NCI-H774 (cell line): ENCODE measurements at regions not wholly inside any gene's neighbourhood (a gene's known extent, or its start where the extent isn't known, plus 50 kb on each side); places are given as distances from the start of the nearest gene placed in this dataset.
"Not testable (repeated sequence)": the region's sequence is repeated elsewhere in the genome, so short reads cannot be mapped to it uniquely, and the experiment has no call there.

Source experiments
- DNase-seq: peaks from one replicate; lab custom pipeline; 2025; lab: John Stamatoyannopoulos, UW

DNA sequence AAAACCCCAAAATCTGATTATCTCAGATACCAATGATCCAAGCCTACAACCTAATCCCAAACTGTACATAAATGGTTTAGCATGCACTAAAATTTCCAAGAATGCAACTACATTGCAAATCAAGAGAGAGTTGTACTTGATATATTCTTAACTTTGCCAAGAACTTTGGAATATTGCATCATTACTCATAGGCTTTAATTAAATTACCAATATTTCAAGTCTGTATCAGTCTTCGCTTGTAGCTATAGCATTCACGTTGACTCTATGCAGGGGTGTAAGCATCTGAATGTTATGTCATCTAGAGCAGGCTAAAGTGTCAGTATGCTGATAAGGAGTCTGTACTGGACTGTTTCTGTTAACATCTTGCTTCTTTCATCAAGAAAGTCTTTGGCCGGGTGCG, 56.3 kb downstream of the FOXI3 start:
- DNase-seq: no peak

DNA sequence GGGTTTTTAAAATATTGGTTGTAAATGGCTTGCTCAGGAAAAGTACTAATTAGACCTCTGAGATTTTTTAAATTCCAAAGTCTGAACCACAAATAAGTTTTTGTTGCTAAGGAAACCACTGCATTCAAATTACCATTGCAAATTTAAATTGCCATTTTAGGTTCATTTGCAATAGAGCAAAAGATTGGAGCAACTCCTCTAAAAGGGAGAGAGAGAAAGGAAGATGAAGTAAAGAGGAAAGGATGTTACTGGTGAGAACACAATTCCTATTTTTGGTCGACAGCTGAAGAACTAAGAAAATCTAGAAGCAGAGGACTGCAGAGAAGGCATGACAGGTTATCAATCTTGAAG, 74.9 kb downstream of the FOXI3 start:
- no peak for DNase-seq

DNA sequence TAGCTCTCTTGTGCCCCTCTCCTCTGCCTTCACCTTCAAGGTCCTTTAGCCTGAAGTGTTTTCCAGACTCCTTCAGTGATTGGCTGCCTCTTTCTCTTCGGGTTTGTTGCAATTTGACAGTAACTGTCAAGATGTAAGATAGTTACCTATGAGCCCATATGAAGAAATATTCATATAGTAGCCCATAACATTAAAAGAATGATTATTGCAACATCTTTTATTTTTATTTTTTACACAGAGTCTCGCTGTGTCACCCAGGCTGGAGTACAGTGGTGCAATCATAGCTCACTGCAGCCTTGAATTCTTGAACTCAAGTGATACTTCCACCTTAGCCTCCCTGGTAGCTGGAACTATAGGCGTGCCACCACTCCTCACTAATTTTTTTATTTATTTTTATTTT, 80.5 kb downstream of the FOXI3 start:
- no peak for DNase-seq

DNA sequence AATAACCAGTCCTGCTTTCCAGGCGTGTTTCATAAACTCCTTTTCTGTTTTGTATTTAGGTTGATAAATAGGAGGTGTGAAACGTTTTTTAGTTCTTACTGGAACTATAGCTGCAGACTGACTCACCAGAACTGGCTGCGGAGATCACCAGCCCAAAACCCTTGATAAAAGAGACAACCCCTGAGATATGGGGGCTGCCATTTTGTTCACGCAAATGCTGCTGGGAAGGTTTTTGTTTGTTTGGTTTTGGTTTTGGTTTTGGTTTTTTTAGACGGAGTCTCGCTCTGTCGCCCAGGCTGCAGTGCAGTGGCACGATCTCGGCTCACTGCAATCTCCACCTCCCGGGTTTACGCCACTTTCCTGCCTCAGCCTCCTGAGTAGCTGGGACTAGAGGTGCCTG, 87.1 kb downstream of the FOXI3 start:
- not testable (repeated sequence) for DNase-seq

DNA sequence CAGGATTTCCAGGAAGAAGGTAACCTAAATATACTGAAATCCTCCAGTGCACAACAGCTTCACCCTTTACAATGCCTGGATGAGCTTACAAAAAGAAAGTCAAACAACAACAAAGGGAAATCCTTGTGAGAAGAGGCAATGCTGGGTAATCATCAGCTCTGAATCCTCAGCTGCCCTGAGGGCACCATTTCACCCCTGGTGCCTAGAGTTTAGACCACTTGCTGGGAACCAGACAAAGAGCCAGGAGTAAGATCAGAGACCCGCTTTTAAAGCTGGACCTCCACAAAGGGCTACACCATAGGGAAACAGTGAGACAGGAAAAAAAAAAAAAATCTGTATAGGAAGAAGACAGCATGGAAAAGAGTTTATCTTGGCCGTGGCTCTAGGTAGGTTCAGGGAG, 97.0 kb downstream of the FOXI3 start:
- DNase-seq: no peak

DNA sequence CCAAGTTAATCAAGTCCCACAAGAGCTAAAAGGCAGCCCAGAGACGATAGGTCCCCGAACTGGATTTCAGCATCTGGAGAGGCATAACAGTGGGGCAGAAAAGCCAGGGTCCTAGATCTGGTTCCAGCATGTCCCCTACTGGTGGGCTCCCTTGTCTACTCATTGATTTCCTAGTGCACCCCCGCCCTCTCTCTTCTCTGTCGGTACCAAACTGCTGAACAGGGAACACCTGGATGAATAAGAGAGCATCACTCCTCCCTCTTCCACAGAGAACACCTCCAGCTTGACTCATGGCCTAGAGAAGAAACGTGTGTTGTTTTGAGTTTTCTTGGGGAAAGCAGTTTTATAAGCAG, 101.3 kb downstream of the FOXI3 start:
- DNase-seq: no peak

DNA sequence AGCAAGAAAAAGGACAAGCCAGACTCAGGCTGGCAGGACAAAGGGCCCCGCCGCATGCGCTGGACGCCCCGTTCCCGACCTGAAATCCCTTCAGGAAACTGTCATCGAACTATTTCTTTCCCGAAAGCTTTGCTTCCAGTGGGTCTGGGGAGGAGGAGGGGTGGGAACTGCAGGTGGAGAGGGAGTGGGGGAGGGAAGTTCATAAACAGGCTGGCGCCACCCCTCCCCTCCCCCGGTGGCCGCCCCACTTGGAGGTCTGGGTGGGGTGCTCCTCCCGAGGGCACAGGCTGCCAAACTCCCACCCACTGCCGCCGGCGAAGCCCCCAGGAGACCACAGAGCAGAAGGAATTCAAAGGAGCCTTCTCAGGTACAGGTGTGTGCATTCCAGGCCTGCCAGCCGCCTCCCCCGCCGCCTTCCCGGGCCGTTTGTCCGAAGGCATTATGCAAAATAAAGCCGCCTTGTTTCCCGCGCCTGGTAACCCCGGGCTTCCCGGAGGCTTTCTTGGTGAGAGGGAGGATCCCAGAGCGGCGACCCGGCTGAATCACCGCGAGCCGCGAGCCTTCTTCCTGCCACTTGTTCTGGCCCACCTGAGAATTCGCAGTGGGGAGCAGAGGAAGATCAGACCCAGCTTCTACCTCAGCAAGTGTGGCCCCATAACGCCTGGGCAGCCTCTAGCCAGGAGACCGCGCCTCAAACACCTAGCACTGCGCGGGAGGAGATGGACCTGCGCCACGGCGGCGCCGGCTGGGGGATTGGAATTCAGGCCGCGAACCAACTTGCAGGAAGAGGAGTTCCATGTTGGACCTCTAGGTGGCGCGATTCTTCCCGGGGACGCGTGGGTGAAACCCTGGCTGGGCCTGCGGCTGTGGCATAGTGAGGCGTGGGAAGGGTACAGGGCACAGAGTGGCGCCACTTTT, 101.9 kb downstream of the FOXI3 start:
- DNase-seq: peak; percentile 67

DNA sequence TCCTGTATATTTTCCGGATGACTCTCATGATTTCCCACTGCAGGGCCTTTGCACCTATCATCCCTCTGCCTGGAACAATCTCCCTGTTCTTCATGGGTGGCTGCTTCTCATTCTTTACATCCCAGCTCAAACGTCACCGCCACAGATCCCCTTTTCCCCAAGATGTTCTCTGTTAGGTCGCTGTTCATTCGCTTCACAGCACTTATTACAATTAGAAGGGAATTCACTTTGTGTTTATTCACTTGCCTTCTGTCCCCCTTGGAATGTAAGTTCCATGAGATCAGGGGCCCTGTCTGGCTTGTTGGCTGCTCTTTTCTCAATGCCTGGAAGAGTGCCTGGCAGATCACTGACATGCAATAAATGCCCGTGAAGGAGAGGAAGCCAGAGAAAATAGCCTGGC, 106.7 kb downstream of the FOXI3 start:
- DNase-seq: no peak

DNA sequence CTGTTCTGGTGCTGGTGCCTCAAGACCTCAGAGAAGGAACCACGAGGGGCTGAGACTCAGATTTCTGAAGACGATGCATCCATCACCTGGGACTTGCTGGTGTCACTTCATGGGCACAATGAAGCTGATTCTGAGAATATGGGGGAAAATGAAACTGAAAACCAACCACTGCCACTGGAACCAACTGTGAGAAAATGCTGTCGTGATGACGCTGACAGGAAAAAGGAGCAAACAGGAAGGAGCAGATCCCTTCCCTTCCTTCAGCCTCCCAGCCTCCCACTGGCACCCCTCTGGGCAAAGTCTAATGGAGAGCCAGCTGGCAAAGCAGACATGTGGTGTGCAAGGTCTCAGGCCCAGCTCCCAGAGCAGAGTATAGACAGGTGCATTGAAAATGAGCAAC, 109.7 kb downstream of the FOXI3 start:
- no peak for DNase-seq

DNA sequence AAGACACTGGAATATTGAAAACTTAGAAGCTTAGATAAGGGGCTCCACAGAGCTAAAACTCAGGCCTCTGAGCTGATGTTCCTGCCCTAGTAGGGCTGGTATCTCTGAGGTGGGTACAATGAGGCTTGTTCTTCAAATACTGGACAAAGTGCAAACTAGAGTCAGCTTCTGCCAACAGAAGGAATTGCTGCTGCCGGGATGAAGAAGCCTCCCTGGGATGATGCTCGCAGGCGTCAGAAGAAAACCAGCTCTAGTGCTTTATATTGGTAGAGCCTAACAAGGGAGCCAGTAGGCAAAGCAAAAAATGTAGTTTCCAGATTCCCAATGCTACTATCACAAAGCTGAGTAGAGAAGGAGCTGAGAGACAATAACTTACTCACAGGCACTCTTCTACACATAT, 118.1 kb downstream of the FOXI3 start:
- DNase-seq: no peak

DNA sequence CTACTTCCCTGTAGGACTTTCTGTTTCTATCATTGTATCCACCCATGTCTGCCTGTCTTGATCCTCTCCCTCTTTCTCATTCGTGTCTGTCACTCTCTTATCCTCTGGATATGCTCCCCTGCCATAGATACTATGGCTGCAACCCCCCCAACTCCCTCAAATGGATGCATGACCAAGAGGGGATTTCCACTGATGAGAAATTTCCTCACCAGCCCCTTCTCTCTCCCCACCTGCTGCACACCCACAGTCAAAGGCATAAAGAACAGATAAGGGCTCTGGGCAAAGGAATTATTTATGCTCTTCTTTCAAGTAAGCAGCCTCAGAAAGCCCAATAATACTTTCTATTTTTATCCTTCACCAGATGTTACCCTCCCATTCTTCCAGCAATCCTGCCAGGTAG, 121.3 kb downstream of the FOXI3 start:
- DNase-seq: no peak

DNA sequence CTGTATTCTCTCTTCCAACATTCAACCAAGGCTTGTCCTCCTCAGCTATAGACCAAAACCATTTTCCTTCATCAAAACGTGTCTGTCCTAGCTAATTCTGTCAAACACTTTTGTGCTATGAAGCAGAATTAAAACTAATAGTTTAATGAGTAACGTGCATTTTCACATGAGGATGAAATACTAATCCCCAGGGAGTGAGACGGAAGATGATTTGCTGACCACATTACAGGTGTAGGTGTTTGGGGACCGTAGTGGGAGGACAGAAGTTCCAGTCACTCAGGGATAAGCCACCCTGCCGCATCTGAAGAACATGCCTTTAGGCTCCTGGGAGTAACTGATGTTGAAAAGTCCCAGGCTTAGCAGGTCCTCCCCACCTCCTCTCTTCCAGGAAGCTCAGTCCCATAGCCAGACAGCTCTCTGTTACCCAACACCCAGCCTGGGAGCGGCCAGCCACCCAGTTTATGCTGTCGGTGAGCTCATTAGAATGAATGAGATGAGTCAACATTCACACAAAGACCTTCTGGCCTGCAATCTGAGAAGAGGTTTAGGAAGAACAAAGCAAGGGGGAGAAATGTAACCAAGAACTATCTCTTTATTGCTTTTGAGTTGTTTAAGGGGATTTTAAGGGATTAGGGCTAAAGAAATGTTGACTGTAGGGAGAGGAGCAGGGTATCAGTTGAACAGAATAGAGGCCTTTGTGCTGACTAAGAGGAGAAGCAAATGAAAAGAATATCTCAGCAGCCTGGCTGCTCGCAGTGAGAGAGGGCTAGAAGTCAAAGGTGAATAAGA, 122.5 kb downstream of the FOXI3 start:
- DNase-seq: peak; percentile 73

DNA sequence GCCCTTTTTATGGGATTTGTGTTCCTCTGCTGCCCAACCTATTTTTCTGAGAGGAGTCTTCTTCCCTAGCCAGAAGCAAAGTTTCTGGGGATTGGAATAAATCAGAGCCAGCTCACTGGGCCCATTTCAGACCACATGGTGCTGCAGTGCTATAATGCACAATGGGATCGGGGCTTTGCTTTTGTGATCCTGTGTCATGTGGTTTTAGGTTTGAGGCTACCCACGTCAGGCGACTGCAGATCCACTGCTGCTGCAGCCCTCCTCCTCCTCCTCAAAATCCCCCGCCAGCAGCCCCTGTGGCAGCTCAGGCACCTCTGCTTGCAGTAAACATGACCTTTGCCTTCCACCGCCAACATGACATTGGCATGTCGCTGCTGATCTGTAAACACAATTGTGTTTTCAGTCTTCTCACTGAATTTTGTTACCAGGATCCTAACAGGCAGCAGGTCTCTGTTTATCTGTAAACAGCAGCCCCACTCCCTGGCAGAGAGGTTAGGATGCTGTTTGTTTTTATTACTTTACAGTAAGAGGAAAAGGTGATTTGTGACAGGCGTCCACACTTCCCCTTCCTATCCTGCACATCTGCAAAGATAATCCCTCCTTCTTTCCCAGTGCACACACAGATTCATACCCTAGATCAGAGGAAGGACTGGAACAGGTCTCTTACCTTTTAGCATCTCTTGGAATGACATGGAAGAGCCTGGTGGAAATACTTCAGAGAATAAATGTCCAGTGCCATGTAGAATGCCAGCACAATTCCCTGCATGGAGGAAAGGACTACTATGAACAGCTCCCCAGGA, 130.8 kb downstream of the FOXI3 start:
- DNase-seq: no peak

DNA sequence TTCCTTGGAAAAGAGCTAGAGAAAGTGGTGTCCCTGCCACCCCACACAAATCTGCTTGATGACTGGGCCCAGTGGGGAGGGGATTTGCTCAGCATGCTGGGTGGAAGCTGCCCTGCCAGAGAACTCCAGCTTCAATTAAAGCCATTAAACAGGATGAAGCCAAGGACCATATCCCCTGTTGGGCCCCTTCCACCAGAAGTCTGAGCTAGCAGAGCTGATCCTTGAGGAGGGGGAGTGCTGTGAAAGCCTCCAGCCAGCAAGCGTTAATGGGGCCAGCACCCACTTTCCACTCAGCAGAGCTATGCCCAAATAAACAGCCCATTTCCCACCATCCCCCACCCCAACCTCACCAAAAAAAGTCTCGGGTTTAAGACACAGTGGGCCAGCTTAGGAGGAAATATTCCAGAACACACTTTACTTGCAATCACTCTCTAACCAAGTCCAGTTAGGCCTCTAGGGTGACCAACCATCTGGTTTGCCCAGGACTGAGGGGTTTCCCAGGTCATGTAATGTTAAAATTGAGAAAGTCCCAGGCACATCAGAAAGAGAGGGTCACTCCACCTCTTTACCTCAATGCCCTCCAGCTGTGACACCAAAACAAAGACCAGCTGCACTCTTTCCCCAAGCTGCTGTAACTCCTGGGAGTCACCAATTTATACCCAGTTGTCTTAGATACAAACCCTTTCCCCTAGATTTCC, 132.3 kb downstream of the FOXI3 start:
- DNase-seq: no peak

DNA sequence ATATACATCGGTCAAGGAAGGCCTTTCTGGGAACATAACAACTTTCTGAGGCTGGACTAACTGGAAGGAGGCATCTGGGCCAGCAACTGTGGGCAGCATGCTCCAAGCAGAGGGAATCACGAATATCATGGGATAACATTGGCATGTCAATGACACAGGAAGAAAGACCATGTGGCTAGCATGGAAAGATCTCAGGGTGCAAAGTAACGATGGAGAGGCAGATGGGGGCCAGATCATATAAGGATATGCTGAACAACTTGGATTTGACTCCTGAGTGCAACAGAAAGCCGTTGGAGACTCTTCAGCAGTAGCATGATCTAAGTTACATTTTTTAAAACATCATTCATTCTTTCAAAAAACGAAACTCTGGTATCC, 133.6 kb downstream of the FOXI3 start:
- no peak for DNase-seq

DNA sequence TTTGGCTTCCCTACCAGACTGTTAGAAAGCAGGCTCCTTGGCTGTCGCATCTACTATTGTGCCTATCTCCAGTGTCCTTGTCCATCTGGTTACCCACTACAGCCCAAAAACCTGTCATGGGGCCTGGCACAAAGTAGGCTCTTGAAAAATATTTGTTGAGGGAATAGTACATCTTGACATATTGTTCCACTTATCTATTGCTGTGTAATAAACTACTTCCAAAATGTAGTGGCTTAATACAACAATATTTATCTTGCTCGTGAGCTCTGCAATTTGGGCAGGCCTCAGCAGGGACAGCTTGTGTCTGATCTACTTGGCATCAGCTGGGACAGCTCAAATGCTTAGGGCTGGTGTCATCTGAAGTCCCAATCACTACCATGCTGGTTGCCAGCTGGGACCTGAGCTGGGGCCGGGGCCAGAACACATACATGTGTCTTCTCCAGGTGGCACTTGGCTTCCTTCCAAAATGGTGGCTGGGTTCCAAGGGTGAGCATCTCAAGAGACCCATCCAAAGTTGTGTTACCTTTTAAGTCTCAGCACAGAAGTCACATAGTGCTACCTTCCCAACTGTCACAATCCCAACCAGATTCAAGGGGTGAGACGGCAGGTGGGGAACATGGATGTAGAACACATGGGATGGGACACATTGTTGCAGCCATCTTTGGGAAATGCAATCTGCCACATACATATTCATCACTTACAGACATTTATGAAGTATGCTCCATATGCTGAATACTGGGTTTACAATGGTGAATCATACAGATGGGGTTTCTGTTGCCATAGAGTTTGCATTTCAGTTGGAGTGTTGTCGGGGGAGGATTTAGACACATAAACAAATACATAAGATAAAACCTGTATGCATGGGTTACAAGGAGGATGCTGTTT, 134.2 kb downstream of the FOXI3 start:
- no peak for DNase-seq

DNA sequence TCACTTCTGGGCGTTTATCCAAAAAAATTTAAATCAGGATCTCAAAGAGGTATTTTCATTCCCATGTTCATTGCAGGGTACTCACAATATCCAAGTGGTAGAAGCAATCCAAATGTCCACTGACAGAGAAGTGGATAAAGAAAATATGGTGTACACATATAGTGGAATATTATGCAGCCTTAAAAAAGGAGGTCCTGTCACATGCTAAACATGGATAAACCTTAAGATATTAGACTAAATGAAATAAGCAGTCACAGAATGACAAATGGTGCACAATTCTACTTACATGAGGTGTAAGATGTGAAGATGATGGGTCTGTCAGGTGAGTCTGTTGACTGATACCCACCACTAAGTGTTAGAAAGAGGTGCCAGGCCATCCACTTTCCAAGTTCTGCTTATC, 140.6 kb downstream of the THNSL2 start:
- DNase-seq: no peak

DNA sequence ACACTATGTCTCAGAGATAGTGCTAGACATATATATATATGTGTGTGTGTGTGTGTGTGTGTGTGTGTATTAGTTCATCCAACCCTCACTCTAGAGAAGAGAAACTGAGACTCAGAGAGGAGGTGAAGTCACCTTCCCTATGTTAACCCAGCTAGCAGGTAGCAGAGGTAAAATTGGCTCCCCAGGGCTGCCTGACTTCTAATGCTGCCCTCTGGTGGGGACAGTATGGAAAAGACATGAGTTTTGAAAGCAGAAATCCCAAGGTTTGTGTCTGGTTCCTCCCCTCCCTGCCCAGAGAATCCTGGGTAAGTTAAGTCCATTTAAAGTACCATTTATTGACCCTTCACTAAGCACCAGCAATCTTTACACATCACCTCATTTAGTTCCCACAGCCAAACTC, 137.7 kb downstream of the THNSL2 start:
- DNase-seq: no peak

DNA sequence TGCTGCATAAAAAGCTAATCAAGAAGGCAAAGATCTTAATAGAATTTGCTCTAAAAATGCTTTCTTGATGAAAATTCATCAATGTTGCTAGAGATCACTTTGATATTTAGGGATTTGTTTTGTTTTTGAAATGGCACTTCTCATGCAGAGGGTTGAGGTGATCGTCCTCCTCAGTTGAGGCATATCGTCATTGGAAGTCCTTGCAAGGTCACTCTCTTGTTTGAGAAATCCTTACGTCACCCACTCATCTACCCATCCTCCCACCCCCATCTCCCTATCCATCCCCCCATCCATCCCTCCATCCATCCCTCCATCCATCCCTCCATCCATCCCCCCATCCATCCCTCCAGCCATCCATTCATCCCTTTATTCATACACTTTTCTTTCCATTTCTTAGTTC, 133.7 kb downstream of the THNSL2 start:
- DNase-seq: no peak

DNA sequence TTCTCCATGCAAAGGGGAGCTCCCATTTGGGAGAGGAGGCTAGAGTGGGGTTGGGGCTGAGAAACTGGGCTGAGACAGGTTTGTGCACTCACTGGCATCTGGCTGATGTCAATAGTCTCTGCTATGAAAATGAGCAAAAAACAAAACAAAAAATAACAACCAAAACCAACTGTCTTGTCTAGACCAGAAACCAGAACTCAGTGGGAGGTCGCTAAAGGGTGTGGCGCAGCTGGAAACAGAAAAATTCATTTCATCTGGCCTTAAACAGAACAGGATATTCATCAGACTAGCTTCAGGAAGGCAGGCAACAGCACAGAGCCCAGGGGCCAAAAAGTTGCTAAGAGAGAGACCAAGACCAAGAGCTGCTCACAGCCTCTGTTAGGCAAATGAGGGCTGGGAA, 126.1 kb downstream of the THNSL2 start:
- no peak for DNase-seq
